ENCODE measurements at regions not wholly inside any gene's neighbourhood (a gene's known extent, or its start where the extent isn't known, plus 50 kb on each side); places are given as distances from the start of the nearest gene placed in this dataset.

- DNase-seq = no peak
Measured at GRCh38 chr21:17869115-17869514, 50.0 kb upstream of the C21orf91 start.
